HUES6 (cell line): ENCODE measurements at regions not wholly inside any gene's neighbourhood (a gene's known extent, or its start where the extent isn't known, plus 50 kb on each side); places are given as distances from the start of the nearest gene placed in this dataset.

ENCODE experiments used
- H3K27ac ChIP-seq: 2 replicates; pipeline ENCODE4 v1.7.0; 2013; ENCODE audit warnings: low read depth, mild to moderate bottlenecking, low read length, inconsistent platforms
- H3K27me3 ChIP-seq: 2 replicates; pipeline ENCODE4 v1.6.1; 2013; ENCODE audit warnings: low read length; ENCODE audit not compliant: control insufficient read depth, insufficient read depth
- H3K36me3 ChIP-seq: 2 replicates; pipeline ENCODE4 v1.6.1; 2013; ENCODE audit warnings: low read length; ENCODE audit not compliant: control insufficient read depth, insufficient read depth
- H3K4me1 ChIP-seq: 2 replicates; pipeline ENCODE4 v1.6.1; 2013; ENCODE audit warnings: low read length; ENCODE audit not compliant: control insufficient read depth, insufficient read depth
- H3K4me3 ChIP-seq: 2 replicates; pipeline ENCODE4 v1.5.1; 2013; ENCODE audit warnings: low read depth, low read length
- H3K9ac ChIP-seq: one replicate; pipeline ENCODE4 v1.6.1; 2013; ENCODE audit warnings: mild to moderate bottlenecking, low read length
- H3K9me3 ChIP-seq: 2 replicates; pipeline ENCODE4 v1.6.1; 2013; ENCODE audit warnings: low read depth, low read length; ENCODE audit not compliant: control insufficient read depth, insufficient read depth

DNA sequence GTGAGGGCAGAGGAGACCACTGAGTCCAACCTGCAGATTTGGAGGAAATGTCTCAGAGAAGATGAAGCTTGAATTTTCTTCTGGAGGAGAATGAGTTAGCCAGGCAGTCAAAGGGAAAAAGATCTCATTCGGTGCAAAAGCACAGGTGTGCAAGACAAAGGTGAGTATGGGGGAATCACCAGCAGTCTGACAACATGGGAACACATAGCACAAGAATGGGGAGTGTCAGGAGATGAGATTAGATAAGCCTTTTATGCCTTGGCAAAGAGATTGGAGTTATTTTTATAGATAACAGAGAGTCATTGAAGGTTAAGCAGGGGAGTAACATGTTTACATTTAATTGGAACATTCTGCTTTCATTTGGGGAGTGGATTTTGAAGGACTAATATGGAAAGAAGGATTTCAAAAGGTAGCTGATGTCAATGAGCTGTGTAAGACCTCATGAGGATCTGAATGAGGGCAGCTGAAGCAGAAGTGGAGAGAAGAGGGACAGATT lies 171.3 kb upstream of the NTF3 start:
- Histone ChIP-seq H3K9me3 (no peaks in the 10 kb centered on the region), H3K27ac (no peak overlapping the region), H3K4me3 (no peak overlapping the region), H3K27me3 (no peaks in the 10 kb centered on the region), H3K9ac (no peak overlapping the region), H3K36me3 (no peaks in the 10 kb centered on the region), H3K4me1 (peaks cover 12% of the 10 kb centered on the region)

DNA sequence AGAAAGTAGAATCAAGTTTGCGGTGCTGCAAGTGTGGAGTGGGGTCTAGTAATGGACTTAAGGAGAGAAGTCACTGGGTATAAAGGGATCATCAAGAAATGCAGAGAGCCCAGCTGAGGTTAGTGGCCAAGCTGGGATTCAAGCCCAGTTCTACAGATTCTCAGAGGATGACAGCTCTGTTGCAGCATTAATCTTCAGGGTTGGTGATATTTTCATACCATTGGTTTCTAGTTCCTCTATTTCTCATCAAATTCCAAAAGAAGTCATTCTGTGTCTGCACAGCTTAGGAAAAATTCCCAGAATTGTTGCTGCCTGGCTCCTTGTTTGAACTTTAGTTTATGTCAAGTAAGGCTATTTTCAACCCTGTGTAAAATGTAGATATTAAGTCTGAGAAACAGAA lies 169.5 kb upstream of the NTF3 start:
- no peaks in the 10 kb centered on the region for H3K27me3 ChIP-seq
- no peak overlapping the region for H3K9ac ChIP-seq
- peaks cover 12% of the 10 kb centered on the region for H3K4me1 ChIP-seq
- no peaks in the 10 kb centered on the region for H3K9me3 ChIP-seq
- H3K4me3 ChIP-seq = no peak overlapping the region
- H3K27ac ChIP-seq = no peak overlapping the region
- no peaks in the 10 kb centered on the region for H3K36me3 ChIP-seq

GRCh38 chr12:5262885-5263284 lies 169.0 kb upstream of the NTF3 start:
- H3K9me3 ChIP-seq = no peaks in the 10 kb centered on the region
- no peak overlapping the region for H3K27ac ChIP-seq
- H3K4me1 ChIP-seq = peaks cover 13% of the 10 kb centered on the region
- no peak overlapping the region for H3K9ac ChIP-seq
- H3K36me3 ChIP-seq = no peaks in the 10 kb centered on the region
- H3K27me3 ChIP-seq = no peaks in the 10 kb centered on the region
- H3K4me3 ChIP-seq = no peak overlapping the region

- H3K27me3 ChIP-seq = no peaks in the 10 kb centered on the region
- H3K4me3 ChIP-seq = no peak overlapping the region
- H3K4me1 ChIP-seq = peaks cover 18% of the 10 kb centered on the region
- H3K27ac ChIP-seq = no peak overlapping the region
- no peaks in the 10 kb centered on the region for H3K9me3 ChIP-seq
- no peak overlapping the region for H3K9ac ChIP-seq
- no peaks in the 10 kb centered on the region for H3K36me3 ChIP-seq
Measured at GRCh38 chr12:5264006-5264405, 167.9 kb upstream of the NTF3 start.

- H3K9me3 ChIP-seq = no peaks in the 10 kb centered on the region
- no peaks in the 10 kb centered on the region for H3K27me3 ChIP-seq
- H3K27ac ChIP-seq = no peak overlapping the region
- no peaks in the 10 kb centered on the region for H3K36me3 ChIP-seq
- H3K4me3 ChIP-seq = no peak overlapping the region
- no peak overlapping the region for H3K9ac ChIP-seq
- peaks cover 13% of the 10 kb centered on the region for H3K4me1 ChIP-seq
Measured at GRCh38 chr12:5267603-5268423, 164.1 kb upstream of the NTF3 start.

- Histone ChIP-seq H3K4me1 (peaks cover 16% of the 10 kb centered on the region), H3K27me3 (no peaks in the 10 kb centered on the region), H3K27ac (no peak overlapping the region), H3K9ac (no peak overlapping the region), H3K9me3 (no peaks in the 10 kb centered on the region), H3K4me3 (no peak overlapping the region), H3K36me3 (no peaks in the 10 kb centered on the region)
Measured at GRCh38 chr12:5268424-5269210, 163.3 kb upstream of the NTF3 start.

DNA sequence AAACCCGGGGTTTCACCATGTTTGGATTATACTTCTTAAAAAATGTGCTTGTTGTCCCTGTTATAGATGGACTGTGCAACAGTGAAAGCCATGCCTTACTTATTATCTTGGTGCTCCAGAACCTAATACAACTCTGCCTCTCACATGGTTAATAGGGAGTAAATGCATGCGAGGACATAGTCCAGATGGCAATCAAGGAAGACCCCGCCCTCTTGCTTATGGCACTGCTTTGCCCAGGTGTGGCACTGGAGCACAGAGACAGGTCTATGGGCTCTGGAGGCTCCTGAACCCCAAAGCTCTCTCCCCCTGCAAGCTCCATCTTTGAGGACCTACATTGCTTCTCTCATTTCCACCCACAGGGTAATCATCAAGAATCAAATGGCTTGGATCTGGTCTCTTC lies 162.1 kb upstream of the NTF3 start:
- Histone ChIP-seq H3K27ac (no peak overlapping the region), H3K36me3 (no peaks in the 10 kb centered on the region)

DNA sequence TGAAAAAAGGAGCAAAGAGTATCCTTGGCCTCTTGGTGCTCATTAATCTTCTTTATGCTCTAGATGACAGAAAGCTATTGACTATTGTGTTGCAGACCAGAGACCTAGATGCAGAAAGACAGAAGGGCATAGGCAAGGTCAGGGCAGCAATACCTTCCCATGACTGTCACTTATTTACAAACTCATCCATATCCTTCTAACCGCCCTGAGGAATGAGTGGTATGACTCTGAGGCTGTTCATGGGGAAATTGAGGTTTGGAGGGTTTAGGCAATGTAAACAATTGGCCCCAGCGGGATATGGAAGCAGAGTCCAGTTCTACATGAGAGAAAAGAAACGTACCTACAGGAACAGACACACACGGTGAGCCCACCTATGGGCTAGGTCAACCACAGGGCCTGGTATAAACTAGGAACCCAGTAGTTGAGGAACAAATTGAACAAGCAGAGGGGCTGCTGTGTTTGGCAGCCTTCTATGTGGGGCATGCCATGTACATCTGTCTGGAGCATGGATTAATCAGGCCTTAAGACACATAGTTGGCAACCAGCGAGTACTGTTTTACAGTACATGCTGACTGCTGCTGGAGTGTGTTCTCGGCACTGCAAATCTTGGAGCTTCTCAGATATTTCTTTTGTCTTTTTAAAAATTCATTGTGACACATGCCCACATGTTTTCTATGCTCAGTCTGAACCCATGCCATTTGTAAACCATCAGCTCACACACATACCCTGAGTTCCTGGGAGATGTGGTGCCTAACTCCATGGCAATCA lies 159.7 kb upstream of the NTF3 start:
- H3K4me3 ChIP-seq = no peak overlapping the region
- H3K9ac ChIP-seq = no peak overlapping the region
- H3K27me3 ChIP-seq = no peaks in the 10 kb centered on the region
- H3K36me3 ChIP-seq = no peaks in the 10 kb centered on the region
- H3K4me1 ChIP-seq = peaks cover 28% of the 10 kb centered on the region
- no peaks in the 10 kb centered on the region for H3K9me3 ChIP-seq
- no peak overlapping the region for H3K27ac ChIP-seq

More for the DNA sequence above, 162.1 kb upstream of the NTF3 start:
- H3K9ac ChIP-seq = no peak overlapping the region
- no peaks in the 10 kb centered on the region for H3K9me3 ChIP-seq
- no peaks in the 10 kb centered on the region for H3K27me3 ChIP-seq
- peaks cover 24% of the 10 kb centered on the region for H3K4me1 ChIP-seq
- H3K4me3 ChIP-seq = no peak overlapping the region

GRCh38 chr12:5273709-5274108 lies 158.2 kb upstream of the NTF3 start:
- Histone ChIP-seq H3K27me3 (no peaks in the 10 kb centered on the region), H3K4me1 (peaks cover 19% of the 10 kb centered on the region), H3K27ac (no peak overlapping the region)

GRCh38 chr12:5276327-5276880 lies 155.5 kb upstream of the NTF3 start:
- no peak overlapping the region for H3K9ac ChIP-seq
- no peaks in the 10 kb centered on the region for H3K27me3 ChIP-seq
- no peak overlapping the region for H3K4me3 ChIP-seq
- no peak overlapping the region for H3K27ac ChIP-seq
- peaks cover 15% of the 10 kb centered on the region; the same call in 1 of the 2 replicates for H3K4me1 ChIP-seq
- no peaks in the 10 kb centered on the region for H3K36me3 ChIP-seq
- H3K9me3 ChIP-seq = no peaks in the 10 kb centered on the region

More at GRCh38 chr12:5273709-5274108, 158.2 kb upstream of the NTF3 start:
- H3K9me3 ChIP-seq = no peaks in the 10 kb centered on the region
- H3K4me3 ChIP-seq = no peak overlapping the region
- no peaks in the 10 kb centered on the region for H3K36me3 ChIP-seq
- no peak overlapping the region for H3K9ac ChIP-seq
